ENCODE measurements at regions not wholly inside any gene's neighbourhood (a gene's known extent, or its start where the extent isn't known, plus 50 kb on each side); places are given as distances from the start of the nearest gene placed in this dataset.

- TF ChIP-seq CTCF (IDR thresholded peaks at IDR 0.05) (peak in 3 of 4 donors; percentile 22 to 41 (median 23)), POLR2A (IDR thresholded peaks at IDR 0.05) (no peak)
Measured at GRCh38 chrX:80181079-80181478, 166.5 kb downstream of the TBX22 start.
